Fibroblast of lung (primary cell): ENCODE measurements at regions not wholly inside any gene's neighbourhood (a gene's known extent, or its start where the extent isn't known, plus 50 kb on each side); places are given as distances from the start of the nearest gene placed in this dataset.

ENCODE experiments used
- CTCF ChIP-seq, 2 donors: IDR thresholded peaks in 1 of 2; conservative IDR thresholded peaks in 1 of 2; 1 replicate in 1 of 2; 2 replicates in 1 of 2; pipeline ENCODE4 v1.5.1; 2011 to 2012; ENCODE audit warnings: low read length in 2 of 2, control low read depth in 1 of 2, inconsistent platforms in 1 of 2, low read depth in 1 of 2, mild to moderate bottlenecking in 1 of 2
- EZH2 ChIP-seq: IDR thresholded peaks from 2 replicates; pipeline ENCODE4 v1.5.1; 2012; ENCODE audit warnings: low read length, control low read depth, mild to moderate bottlenecking; ENCODE audit errors: missing control alignments

GRCh38 chr2:120820263-120820952, 84.7 kb downstream of the GLI2 start:
- TF ChIP-seq CTCF (conservative IDR thresholded peaks at IDR 0.05 in 1 of 2, IDR thresholded peaks at IDR 0.05 in 1 of 2; ENCODE audit: low read depth in 1 of 2, low read length in 2 of 2) (no peak), EZH2 (no peak)
